GM12878 (cell line): ENCODE measurements at regions not wholly inside any gene's neighbourhood (a gene's known extent, or its start where the extent isn't known, plus 50 kb on each side); places are given as distances from the start of the nearest gene placed in this dataset.

Experiments
- ATAC-seq: fragments of 200-7000 bp; cut with Tn5 transposase; 3 replicates; pipeline ENCODE4 v1.9.1; 2020; ENCODE audit warnings: mild to moderate bottlenecking, moderate library complexity
- BruUV-seq: library from RNA; stranded (reverse); fragments of 400-500 nt; replicated peaks from 2 replicates; lab custom pipeline; 2021; lab: Mats Ljungman, UMichigan
- CTCF ChIA-PET: fragments of 300-600 bp; sonication (Branson Sonifier 250); formaldehyde crosslinking; extraction: SDS; loops from one replicate; lab custom pipeline; 2021; ENCODE audit warnings: inconsistent platforms; lab: Yijun Ruan, JAX
- POLR2A ChIA-PET: fragments of 350-600 bp; formaldehyde crosslinking; extraction: SDS; loops from one replicate; lab custom pipeline; 2021; ENCODE audit warnings: inconsistent platforms; lab: Charles Lee
- RAD21 ChIA-PET: fragments of 300-600 bp; sonication (Branson Sonifier 250); formaldehyde crosslinking; loops from one replicate; lab custom pipeline; 2023; ENCODE audit warnings: antibody characterized with exemption; ENCODE audit not compliant: unreplicated experiment; lab: Charles Lee
- SMC1A ChIA-PET: fragments of 300-600 bp; sonication (Branson Sonifier 250); formaldehyde crosslinking; loops from one replicate; lab custom pipeline; 2023; ENCODE audit not compliant: unreplicated experiment, uncharacterized antibody; lab: Charles Lee
- DNase-seq: peaks from one replicate; pipeline ENCODE4 v3.0.0-alpha.2; 2011; ENCODE audit warnings: low read depth, low spot score
- FAIRE-seq: peaks from 3 replicates; lab custom pipeline; 2011; peaks lifted over from hg19 to GRCh38; lab: Jason Lieb, UNC
- H2AFZ ChIP-seq: 2 replicates; pipeline ENCODE4 v1.6.0; 2011; ENCODE audit warnings: low read depth, low read length, control low read depth; ENCODE audit not compliant: control insufficient read depth
- H3K27ac ChIP-seq: 2 replicates; pipeline ENCODE4 v1.5.1; 2011; ENCODE audit warnings: control low read depth; ENCODE audit not compliant: control insufficient read depth, insufficient read depth
- H3K27me3 ChIP-seq, 2 experiments: replicated peaks in 1 of 2; 2 replicates each; pipeline versions ENCODE4 v1.6.0 to v1.6.1; 2011; ENCODE audit warnings: low read length in 1 of 2; ENCODE audit not compliant: control insufficient read depth in 2 of 2, insufficient read depth in 2 of 2
- H3K36me3 ChIP-seq, 2 experiments: 2 replicates each; pipeline ENCODE4 v1.5.1; 2011; ENCODE audit warnings: low read length in 1 of 2; ENCODE audit not compliant: control insufficient read depth in 2 of 2, insufficient read depth in 2 of 2
- H3K4me1 ChIP-seq: 2 replicates; pipeline ENCODE4 v1.6.1; 2011; ENCODE audit warnings: mild to moderate bottlenecking, low read length, moderate library complexity, mixed read lengths; ENCODE audit not compliant: control insufficient read depth, insufficient read depth
- H3K4me2 ChIP-seq: 2 replicates; pipeline ENCODE4 v1.6.0; 2011; ENCODE audit warnings: control low read depth; ENCODE audit not compliant: control insufficient read depth, insufficient read depth
- H3K4me3 ChIP-seq: fragments of 200-600 bp; sonication (generic); 2 replicates; pipeline ENCODE4 v1.5.1; 2016
- H3K79me2 ChIP-seq: 2 replicates; pipeline ENCODE4 v1.6.0; 2011; ENCODE audit warnings: low read length; ENCODE audit not compliant: control insufficient read depth, insufficient read depth
- H3K9ac ChIP-seq: 2 replicates; pipeline ENCODE4 v1.8.0; 2011; ENCODE audit warnings: low read length, control low read depth, mixed read lengths; ENCODE audit not compliant: control insufficient read depth, insufficient read depth
- H3K9me3 ChIP-seq: replicated peaks from 3 replicates; pipeline ENCODE4 v1.5.1; 2011; ENCODE audit warnings: mild to moderate bottlenecking, low read length; ENCODE audit not compliant: control insufficient read depth, insufficient read depth
- H4K20me1 ChIP-seq: 2 replicates; pipeline ENCODE4 v1.6.0; 2011; ENCODE audit not compliant: control insufficient read depth, insufficient read depth
- CREM ChIP-seq: IDR thresholded peaks from 2 replicates; pipeline ENCODE4 v1.6.1; 2014; ENCODE audit warnings: antibody characterized with exemption, low read depth
- EP300 ChIP-seq, 2 experiments: fragments of 150-350 bp in 1 of 2; IDR thresholded peaks; 2 replicates each; pipeline ENCODE4 v1.6.1; 2011 to 2012; ENCODE audit warnings: low read depth in 2 of 2, low read length in 2 of 2, borderline replicate concordance in 1 of 2, improper control_type of control experiment in 1 of 2, inconsistent platforms in 1 of 2; ENCODE audit not compliant: control insufficient read depth in 1 of 2
- FOS ChIP-seq: IDR thresholded peaks from 3 replicates; pipeline ENCODE4 v1.6.1; 2011; ENCODE audit warnings: borderline replicate concordance; ENCODE audit not compliant: insufficient read length; ENCODE audit errors: extremely low read depth
- GABPA ChIP-seq: IDR thresholded peaks from 2 replicates; pipeline ENCODE4 v1.6.1; 2014; ENCODE audit warnings: antibody characterized with exemption, low read depth, mild to moderate bottlenecking, inconsistent platforms
- HDAC6 ChIP-seq: fragments of 200-600 bp; sonication (generic); IDR thresholded peaks from one replicate; pipeline ENCODE4 v1.8.0; 2017; ENCODE audit warnings: antibody characterized with exemption; ENCODE audit not compliant: unreplicated experiment
- IRF4 ChIP-seq: IDR thresholded peaks from 2 replicates; pipeline ENCODE4 v1.6.1; 2011; ENCODE audit warnings: low read depth, low read length
- JUNB ChIP-seq: IDR thresholded peaks from 2 replicates; pipeline ENCODE4 v1.6.1; 2016; ENCODE audit warnings: antibody characterized with exemption, mild to moderate bottlenecking
- KDM1A ChIP-seq: fragments of 200-600 bp; sonication (generic); IDR thresholded peaks from 2 replicates; pipeline ENCODE4 v1.6.1; 2016; ENCODE audit warnings: borderline replicate concordance
- MTA2 ChIP-seq: fragments of 450-650 bp; IDR thresholded peaks from 2 replicates; pipeline ENCODE4 v1.6.1; 2016; ENCODE audit warnings: low read depth, mild to moderate bottlenecking, moderate library complexity
- PBX3 ChIP-seq: IDR thresholded peaks from 2 replicates; pipeline ENCODE4 v1.6.1; 2011; ENCODE audit warnings: mild to moderate bottlenecking, low read depth, low read length, moderate library complexity; ENCODE audit not compliant: insufficient replicate concordance
- PML ChIP-seq: IDR thresholded peaks from 2 replicates; pipeline ENCODE4 v1.6.1; 2012; ENCODE audit warnings: low read length, inconsistent platforms
- RB1 ChIP-seq: fragments of 450-650 bp; formaldehyde crosslinking; IDR thresholded peaks from 2 replicates; pipeline ENCODE4 v1.6.1; 2017; ENCODE audit warnings: mild to moderate bottlenecking, borderline replicate concordance
- SKIL ChIP-seq: fragments of 450-650 bp; IDR thresholded peaks from 2 replicates; pipeline ENCODE4 v1.6.1; 2017; ENCODE audit warnings: mild to moderate bottlenecking, low read depth, inconsistent platforms; ENCODE audit not compliant: poor library complexity, severe bottlenecking
- SMAD1 ChIP-seq: fragments of 450-650 bp; IDR thresholded peaks from 2 replicates; pipeline ENCODE4 v1.6.1; 2018; ENCODE audit warnings: mild to moderate bottlenecking, low read depth; ENCODE audit not compliant: partially characterized antibody
- SP1 ChIP-seq: IDR thresholded peaks from one replicate; pipeline ENCODE4 v1.6.1; 2011; ENCODE audit warnings: low read depth, low read length
- TCF12 ChIP-seq: IDR thresholded peaks from 2 replicates; pipeline ENCODE4 v1.6.1; 2011; ENCODE audit warnings: low read depth, mild to moderate bottlenecking, low read length
- USF2 ChIP-seq: IDR thresholded peaks from 2 replicates; pipeline ENCODE4 v1.6.1; 2011; ENCODE audit warnings: low read depth, low read length, improper control_type of control experiment, borderline replicate concordance
- ZNF687 ChIP-seq: fragments of 450-650 bp; IDR thresholded peaks from 2 replicates; pipeline ENCODE4 v1.6.1; 2017; ENCODE audit warnings: mild to moderate bottlenecking, moderate library complexity
- WGBS: methylation state at CpG from one replicate; pipeline ENCODE4 v1.1.6; 2016; ENCODE audit warnings: low lambda C conversion rate; ENCODE audit not compliant: insufficient replicate concordance, insufficient coverage; ENCODE audit errors: missing lambda C conversion rate; 5-methylcytosine and 5-hydroxymethylcytosine counted together
- in situ Hi-C: fragments of 300-500 bp; cut with MboI; formaldehyde crosslinking; loops from 9 replicates; pipeline ENCODE4 v1.14.3; 2018; ENCODE audit warnings: mixed read lengths
- intact Hi-C: fragments of 100-400 bp; cut with micrococcal nuclease; formaldehyde crosslinking; loops from one replicate; pipeline ENCODE4 v1.14.2; 2022; ENCODE audit not compliant: unreplicated experiment

GRCh38 chr20:51148941-51149340 lies 126.0 kb upstream of the KCNG1 start:
- whole genome bisulfite sequencing: 48% methylated on average over 2 of the region's 2 CpGs
- no peaks in the 10 kb centered on the region for H3K27me3 ChIP-seq
- H3K79me2 ChIP-seq: no peaks in the 10 kb centered on the region
- H3K4me3 ChIP-seq: no peak overlapping the region
- intact Hi-C loops (no loop called here), in situ Hi-C loops (no loop called here)
- no peak overlapping the region for H2AFZ ChIP-seq
- ATAC-seq: no peak
- no peak overlapping the region for H3K4me2 ChIP-seq
- no peaks in the 10 kb centered on the region for H3K36me3 ChIP-seq
- no peak for FAIRE-seq
- RAD21 ChIA-PET: no interaction called here
- H3K9ac ChIP-seq: no peak overlapping the region
- H3K4me1 ChIP-seq: no peaks in the 10 kb centered on the region
- H3K27ac ChIP-seq: no peak overlapping the region
- POLR2A ChIA-PET: no interaction called here
- no peaks in the 10 kb centered on the region for H4K20me1 ChIP-seq
- no peaks in the 10 kb centered on the region for H3K9me3 ChIP-seq
- CTCF ChIA-PET: no interaction called here
- TF ChIP-seq PML: no peak
- no peak for TF ChIP-seq MTA2
- no peak for TF ChIP-seq GABPA
- TF ChIP-seq SKIL: no peak
- no peak for TF ChIP-seq KDM1A
- TF ChIP-seq HDAC6: no peak
- no peak for TF ChIP-seq ZNF687
- TF ChIP-seq CREM: no peak
- TF ChIP-seq FOS: no peak
- no peak for TF ChIP-seq RB1
- no peak for TF ChIP-seq TCF12
- TF ChIP-seq IRF4: no peak
- no peak for TF ChIP-seq SP1
- no peak for TF ChIP-seq SMAD1
- no peak for TF ChIP-seq JUNB
- no peak for TF ChIP-seq PBX3
- no peak for TF ChIP-seq USF2
- no peak for TF ChIP-seq EP300 (IDR thresholded peaks at IDR 0.05; ENCODE audit: borderline replicate concordance in 1 of 2, control insufficient read depth in 1 of 2, low read depth in 2 of 2, low read length in 2 of 2)
- BruUV-seq: no TSS peak
- SMC1A ChIA-PET: interaction anchor here (0.5 kb wide), 1 partner anchor 459 kb away, joined by 3 read pairs; no protein-coding TSS in a partner anchor
- DNase-seq: no peak
